Stimulated activated CD4-positive, alpha-beta T cell treated with anti-CD3 and anti-CD28 coated beads, Interleukin-1b, Interleukin-23, amount 100 ng/mL, for 1 hour (primary cell): ENCODE measurements at regions not wholly inside any gene's neighbourhood (a gene's known extent, or its start where the extent isn't known, plus 50 kb on each side); places are given as distances from the start of the nearest gene placed in this dataset.

Experiments
- DNase-seq, 2 donors: peaks; one replicate each; pipeline ENCODE4 v3.0.0-alpha.2; 2020; ENCODE audit warnings: low read depth in 2 of 2

DNA sequence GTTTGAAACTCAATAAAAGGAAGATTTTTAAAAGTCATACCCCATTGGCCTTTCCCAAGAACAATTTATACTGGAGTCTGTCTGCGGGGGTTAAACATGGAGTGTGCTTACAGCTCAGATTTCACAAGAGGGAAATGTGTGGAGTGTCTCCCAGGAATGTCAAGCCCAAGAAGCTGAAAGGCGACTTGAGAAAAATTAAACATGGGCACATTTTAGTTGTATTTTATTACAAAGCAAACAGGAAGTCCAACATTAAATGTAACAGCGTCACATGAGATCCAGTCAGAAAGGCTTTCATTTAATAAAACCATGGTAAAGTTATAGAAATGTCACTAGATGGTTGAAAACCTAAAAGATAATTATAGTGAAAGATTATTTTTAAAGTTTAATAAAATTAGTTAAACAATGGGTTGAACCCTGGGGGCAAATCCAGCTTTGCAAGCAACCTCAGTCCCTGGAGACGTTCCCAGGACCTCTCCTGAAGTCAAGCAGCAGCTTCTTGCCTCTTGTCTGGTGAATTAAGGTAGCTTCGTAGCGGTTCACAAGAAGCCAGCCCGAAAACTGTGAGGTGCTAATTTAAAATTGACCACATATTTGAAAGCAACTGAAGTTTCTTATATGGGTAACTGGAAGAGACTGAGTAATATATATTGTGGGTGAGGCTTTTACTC is 168.4 kb upstream of the EDNRA start:
- DNase-seq: no peak

DNA sequence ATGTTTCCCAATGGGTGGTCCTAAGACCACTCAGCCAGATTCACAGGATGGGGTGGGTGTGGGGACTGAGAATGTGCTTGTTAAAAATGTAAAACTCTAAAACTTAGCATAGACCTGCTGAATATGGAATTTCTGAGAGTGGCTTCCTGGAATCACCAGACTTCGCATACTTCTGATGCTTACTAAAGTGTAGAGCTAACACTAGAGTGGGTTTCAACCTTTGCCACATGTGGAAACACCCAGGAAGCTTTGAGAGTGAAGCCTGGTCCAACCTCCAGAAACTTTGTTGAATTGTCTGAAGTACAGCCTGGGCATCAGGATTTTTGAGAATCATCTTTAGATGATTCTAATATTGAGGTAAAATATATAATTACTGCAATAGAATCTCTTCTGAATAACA is 167.8 kb upstream of the EDNRA start:
- no peak for DNase-seq

DNA sequence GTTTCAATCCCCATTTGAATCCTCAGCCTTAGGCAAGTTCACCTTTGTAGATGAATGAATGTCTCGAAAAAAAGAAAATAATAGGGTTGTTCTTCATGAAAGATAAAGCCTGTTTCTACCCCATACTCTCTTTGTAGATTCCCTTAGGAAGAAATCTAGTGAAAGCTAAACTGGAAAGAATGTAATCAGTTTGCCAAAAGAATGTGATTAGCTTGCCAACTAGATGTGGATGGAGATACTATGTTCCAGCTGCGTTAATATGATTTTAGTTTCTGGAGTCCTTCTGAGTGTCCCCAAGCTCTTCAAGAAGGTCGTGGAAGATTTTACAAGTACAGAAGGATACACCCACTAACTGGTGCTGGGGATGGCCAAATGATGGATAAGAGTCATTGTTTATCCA is 162.3 kb upstream of the EDNRA start:
- DNase-seq: no peak

DNA sequence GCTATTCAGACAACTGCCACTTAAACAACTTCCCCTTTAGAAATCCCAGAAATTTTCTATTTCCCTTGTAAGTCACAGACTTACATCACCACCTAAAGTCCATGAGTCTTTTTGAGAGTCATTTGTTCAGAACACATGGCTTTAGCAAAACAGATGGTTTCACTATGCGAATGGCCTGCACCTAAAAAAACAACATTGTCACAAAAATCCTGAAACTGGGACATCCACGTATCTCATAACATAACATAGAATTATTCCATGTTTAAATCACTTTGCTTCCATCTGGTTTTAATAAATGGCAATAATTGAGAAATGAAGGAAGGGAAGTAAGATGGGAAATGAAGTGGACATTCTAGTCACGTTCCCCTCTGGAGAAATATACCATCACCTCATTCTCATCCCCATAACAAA is 155.3 kb upstream of the EDNRA start:
- no peak for DNase-seq

DNA sequence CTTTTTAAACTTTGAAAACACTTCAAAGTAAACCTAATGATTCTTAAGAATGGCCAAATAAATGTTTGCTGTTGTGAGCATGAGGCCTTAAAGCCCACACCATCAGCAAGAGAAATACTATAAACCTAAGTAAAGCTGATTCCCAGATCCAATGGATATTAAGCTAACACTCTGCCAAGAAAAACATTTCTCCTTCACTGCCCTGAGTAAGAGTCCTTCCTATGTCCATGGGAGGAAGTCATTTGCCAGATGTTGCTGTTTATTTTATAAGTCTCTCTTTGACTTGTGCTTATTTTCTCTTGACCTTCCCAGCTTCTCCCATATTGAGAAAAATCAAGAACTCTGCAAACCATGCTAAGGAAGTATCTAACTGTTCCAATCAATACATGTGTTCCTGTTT is 154.3 kb upstream of the EDNRA start:
- no peak for DNase-seq

DNA sequence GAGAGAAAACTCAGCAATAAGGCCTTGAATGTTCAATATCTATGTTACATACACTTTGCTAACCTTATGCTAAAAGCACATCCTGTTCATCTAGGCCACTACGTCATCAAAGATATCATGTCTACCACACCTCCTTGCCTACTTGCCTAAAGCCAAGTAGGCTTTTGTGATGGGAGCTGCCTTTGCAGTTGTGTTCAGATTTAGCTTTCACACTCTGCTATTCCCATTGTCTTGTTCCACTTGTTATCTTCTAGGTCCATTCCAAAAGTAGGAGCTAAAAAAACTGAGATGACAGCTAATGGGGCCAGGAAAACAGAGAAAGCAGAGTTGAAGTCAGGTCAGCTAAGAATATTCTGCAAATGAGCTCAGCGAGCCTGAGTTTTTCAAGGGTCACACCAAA is 153.6 kb upstream of the EDNRA start:
- no peak for DNase-seq

DNA sequence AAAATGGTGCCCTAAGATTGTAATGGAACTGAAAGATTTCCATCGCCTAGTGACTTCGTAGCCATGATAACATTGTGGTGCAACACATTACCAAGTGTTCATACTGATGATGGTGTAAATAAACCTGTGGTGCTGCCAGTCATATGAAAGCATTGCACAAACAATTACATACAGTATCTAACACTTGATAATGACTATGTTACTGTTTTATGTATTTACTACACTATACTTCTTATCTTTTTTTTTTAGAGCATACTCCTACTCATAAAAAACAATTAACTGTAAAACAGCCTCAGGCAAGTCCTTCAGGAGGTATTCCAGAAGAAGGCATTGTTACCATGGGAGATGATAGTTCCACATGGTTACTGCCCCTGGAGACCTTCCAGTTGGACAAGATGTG is 152.7 kb upstream of the EDNRA start:
- DNase-seq: no peak

DNA sequence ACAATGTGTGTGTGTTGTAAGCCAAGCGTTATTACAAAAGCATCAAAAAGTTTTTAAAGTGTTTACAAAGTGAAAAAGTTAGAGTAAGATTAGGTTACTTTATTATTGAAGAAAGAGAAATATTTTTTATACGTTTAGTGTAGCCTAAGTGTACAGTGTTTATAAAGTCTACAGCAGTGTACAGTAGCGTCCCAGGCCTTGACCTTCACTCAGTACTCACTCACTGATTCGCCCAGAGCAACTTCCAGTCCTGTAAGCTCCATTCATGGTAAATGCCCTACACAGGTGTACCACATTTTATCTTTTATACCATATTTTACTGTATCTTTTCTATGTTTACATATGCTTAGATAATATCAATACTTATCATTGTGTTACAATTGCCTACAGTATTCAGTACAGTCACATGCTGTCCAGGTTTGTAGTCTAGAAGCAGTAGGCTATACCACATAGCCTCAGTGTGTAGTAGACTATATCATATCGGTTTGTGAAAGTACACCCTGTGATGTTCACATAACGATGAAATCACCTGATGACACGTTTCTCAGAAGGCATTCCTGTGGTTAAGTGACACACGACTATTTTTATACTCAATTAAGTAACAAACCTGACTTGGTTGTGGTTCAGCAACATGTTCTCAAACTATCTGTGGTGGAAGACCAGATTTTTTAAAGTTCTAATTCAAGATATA is 152.0 kb upstream of the EDNRA start:
- DNase-seq: no peak

DNA sequence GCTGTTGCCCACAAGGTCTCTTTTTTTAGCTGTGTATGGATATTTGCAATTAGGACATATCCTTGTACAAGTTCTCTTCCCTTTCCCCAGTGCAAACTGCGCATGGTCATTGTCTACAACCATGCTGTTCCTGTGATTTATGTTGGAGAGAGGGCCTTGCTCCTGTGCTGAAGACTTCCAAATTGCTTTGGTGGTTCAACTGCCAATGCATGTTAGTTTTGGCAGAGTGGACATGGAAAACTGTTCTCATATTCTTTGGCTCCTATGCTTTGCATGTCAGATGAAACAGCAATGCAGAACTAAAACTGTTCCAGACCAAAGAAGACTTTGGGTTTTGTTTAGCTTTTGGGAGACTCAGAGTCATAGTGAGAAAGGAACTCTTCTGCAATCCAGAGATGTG is 148.8 kb upstream of the EDNRA start:
- DNase-seq: no peak

DNA sequence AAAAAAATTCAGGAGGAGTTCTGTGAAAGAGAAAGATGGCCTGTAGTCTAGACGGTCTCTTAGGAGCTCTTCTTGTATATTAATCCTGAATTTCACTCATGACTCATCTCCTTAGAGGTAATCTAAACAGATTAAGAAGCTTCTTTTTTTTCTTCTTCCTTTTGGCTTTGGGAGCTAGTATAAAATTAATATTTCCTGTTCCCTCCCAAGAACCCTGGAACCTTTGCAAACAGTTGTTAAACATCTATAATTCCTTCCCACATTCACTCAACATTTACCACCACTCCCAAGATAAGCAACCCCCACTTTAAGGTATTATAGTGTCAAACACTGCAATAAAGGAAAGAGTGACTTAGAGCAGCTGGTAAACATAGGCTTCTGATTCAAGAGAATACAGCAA is 146.4 kb upstream of the EDNRA start:
- no peak for DNase-seq

DNA sequence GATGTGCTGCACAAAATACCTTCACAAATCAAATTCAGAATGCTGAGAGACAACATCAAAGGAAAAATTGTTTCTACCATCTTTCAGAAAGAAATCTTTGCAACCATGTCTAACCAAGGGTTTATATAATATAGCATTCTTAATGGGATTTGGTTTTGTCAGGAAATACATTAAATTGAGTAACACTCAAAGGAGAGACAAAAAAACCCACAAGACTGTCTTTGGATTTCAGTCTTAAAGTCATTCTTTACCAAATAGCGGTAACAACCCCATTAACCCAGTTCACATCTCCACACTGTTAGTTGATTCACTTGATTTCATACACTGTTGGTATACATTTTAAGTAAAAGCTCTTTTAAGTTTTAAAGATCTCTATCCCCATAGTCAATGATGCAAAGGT is 145.7 kb upstream of the EDNRA start:
- no peak for DNase-seq

DNA sequence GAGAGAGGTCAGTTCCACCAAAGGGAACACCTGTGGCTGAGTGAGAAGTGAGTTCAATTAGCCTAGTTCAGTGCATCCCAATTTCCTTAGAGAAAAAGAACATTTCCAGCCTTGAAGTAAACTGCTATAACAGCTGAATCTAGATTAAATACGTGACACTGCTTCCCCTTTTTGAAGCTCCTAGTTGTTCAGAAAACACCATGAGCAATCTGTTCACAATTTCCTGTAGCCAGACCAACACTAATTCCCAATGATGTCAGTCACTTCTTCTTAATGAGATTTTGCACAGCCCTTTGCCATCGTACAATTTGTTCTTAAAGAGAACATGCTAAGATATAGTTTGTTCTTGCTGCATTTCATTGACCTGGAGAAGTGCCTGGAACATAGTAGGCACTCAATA is 144.6 kb upstream of the EDNRA start:
- no peak for DNase-seq

DNA sequence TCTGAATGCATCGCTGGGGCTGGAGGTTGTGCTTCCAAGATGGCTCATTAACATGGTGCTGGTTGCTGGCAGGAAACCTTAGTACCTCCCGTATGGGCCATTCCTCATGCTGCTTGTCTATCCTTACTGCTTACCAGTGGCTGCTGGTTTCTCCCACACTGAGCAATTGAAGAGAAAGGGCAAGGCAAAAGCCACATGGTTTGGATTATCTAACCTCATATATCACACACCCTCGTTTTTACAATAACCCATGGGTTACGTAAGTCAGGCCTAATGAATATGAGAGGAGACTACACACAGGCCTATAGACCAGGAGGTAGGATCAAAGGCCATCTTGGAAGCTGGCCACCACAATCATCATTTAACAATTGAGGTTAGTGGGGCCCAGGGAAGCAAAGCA is 141.8 kb upstream of the EDNRA start:
- DNase-seq: no peak

DNA sequence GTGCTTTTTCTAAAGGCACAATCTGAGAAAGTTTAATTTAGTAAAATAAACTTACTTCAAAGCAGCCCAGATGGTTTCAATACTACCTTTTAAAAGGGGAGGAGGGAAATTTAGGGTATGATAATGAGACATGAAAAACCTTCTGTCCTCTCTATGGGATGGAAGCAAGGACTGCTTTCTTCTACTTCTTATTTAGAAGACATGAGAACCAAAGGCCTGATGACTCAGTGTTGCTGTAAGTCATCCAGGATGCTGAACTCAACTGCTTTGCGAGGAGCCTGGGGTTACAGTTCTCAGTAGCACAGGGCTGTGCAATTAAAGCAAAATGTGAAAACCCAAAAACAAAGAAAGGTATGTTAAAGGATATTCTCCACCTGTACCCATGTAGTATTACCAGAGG is 140.8 kb upstream of the EDNRA start:
- no peak for DNase-seq

DNA sequence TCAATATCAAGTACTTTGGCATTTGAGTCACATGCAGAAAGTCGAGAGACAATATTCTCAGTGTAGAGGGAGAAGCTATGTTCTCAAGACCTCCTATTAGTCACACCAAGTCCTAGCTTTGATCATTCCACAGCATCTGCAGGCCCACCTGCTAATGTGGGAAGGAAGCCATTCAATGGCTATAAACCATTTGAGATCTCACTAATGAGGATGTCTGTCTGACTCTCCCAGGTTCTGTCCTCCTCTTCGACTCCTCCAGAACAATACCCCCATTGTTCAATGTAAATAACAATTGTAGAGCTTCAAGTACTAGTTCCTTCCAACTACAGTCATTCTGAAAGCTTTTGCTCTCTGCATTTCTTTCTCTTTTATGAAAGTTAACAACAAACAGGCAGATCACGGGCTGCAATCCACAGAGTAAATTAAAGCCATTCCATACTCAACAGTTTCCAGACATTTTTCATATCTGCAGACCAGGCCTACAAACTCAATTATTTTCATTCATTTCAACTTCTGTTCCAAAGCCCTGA is 140.2 kb upstream of the EDNRA start:
- DNase-seq: no peak

DNA sequence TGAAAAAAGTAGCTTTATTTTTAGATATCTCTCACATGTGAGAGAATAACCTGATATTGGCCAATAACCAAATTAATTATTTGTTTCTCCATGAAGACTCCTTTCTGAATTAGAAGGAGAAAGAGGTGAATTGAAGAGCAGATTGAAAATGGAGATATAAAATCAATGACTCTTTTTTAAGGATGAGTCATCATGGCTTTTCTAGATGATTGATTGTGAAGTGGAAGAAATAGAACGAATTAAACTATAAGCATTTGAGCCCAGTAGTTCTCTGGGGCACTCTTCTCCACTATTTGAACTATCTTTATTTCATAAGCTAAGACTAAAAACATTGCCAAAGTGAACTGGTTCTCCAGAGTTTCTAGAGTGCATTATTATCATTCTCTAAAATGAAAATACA is 137.2 kb upstream of the EDNRA start:
- DNase-seq: no peak

DNA sequence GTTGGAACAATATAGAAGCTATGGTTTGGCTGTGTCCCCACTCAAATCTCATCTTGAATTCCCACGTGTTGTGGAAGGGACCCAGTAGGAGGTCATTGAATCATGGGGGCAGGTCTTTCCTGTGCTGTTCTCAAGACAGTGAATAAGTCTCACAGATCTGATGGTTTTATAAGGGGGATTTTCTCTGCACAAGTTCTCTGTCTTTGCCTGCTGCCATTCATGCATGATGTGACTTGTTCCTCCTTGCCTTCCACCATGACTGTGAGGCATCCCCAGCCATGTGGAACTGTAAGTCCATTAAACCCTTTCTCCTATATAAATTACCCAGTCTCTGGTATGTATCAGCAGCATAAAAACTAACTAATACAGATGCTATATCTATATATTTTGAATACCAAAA is 135.2 kb upstream of the EDNRA start:
- no peak for DNase-seq

DNA sequence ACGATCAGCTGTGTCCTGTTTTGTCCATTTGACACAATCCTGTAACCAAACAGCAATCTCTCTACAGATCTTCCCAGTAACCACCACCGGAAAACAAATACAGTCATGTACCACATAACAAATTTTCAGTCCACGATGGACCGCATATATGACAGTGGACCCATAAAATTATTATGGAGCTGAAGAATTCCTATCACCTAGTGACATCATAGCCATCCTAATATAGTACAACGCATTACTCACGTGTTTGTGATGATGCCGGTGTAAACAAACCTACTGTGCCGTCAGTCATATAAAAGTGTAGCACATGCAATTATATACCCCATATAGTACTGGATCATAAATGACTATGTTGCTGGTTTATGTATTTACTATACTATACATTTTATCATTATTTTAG is 133.7 kb upstream of the EDNRA start:
- DNase-seq: no peak

DNA sequence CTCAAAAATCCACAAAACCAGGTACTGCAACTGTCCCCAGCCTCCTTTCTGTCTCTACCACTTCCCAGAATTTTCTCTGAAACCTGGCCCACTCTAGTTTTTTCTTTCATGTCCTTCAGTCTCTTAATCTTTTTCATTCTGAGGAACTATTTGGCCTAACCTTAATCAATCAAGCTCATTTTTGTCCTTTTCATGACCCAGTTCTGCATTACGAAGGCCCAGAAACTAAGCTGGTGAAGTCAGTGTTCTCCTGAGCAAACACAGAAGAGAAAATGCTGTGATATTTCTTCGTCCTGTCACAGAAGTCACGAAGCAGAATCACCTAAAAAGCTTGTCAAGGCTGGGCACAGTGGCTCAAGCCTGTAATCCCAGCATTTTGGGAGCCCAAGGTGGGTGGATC is 131.7 kb upstream of the EDNRA start:
- DNase-seq: no peak

DNA sequence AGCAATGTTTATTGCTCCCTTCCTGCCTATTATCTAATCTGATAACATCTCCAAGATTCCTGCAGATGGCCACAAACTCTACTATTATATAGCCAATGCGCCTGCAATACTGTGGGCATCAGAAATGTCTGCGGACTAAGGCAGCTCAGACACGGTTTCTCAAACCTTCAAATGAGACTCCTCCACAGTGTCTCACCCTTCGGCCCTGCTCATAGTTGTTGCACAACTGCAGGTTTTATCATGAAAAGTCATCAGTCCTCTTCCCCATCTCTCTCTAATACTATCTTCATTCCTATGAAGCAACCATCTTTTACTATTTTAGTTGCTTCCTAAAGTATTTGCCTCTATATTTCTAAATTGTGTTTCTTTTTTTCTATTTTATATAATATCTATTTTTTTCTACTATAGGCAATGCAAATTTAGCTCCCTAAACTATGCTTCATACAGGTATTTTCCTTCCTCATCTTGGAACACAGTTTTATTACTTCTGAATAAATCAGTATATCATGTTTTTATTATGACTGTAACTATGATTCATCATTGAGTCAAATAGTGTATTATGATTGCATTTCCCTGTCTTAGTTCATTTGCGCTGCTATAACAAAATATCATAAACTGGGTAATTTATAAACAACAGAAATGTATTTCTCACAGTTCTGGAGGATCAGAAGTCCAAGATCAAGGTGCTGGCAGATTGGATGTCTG is 129.7 kb upstream of the EDNRA start:
- DNase-seq: no peak

DNA sequence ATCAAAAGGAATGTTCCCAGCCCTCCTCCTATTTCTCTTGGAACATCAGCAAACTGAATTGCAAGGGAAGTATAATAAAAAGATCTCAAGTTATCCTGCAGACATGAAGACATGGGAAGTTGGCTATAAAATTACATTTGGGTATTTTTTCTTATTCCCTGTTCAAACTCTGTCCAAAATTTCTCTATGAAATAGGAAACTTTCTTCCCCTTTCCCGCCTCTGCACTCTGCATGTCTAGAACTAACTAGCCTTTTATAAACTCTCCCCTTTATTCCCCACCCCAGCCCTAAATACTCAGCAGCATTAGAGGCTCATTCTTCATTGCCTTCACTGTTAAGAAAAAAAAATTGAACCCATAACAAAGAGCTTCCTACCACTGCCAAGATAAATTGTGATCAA is 126.7 kb upstream of the EDNRA start:
- no peak for DNase-seq

DNA sequence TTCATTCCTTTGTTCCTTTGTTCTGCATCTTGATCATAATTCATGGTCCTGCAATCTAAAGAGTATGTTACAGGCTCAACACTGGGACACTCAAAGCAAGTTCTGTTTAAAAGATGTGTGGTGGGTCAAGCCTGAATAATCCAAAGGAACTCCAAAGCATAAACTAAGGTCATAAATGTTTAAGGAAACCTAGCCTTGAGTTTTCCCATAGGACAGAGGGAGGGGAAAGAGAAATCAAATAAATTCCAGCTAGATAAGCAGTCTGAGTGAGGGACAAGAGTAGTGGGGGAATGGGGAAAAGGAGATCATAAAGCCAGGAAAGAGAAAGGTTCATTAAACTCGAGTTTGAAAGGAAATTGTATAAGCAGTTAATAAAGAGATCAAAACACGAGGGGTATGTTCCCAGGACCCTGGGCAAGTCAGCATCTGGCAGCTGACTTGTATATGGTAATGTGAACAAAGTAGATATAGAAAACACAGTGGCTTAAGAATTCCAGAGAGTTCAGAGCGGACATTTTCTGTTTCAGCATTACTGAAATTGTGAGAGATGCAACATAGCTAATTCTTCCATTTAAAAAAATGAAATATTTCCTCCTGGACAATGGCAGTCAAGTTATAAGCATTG is 125.8 kb upstream of the EDNRA start:
- DNase-seq: no peak

DNA sequence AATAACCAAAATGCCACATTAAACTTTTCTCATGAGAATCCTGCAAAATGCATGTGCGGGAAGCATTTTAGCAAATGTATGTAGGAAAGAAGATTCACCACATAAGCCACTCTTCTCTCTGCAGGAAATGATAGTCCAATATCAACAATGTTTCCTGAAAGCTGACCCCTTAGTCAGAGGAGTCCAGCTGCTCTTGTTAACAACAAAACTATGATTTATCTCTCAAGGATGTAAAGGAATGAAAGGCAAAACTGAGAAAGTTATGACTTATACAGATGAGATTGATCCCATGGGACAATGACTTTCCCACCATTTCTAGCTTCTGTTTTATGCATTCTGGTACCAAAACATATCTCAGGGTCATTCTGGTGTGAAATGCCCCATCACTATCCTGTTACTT is 125.0 kb upstream of the EDNRA start:
- DNase-seq: no peak
